Vagina (tissue), 2 donors: ENCODE measurements at regions not wholly inside any gene's neighbourhood (a gene's known extent, or its start where the extent isn't known, plus 50 kb on each side); places are given as distances from the start of the nearest gene placed in this dataset.

Experiments
- DNase-seq, 2 donors: peaks; one replicate each; pipeline ENCODE4 v3.0.0-alpha.2; 2017; ENCODE audit errors: extremely low spot score in 2 of 2
- H3K27ac ChIP-seq: fragments of 200-600 bp; sonication (generic); one replicate; pipeline ENCODE4 v1.5.1; 2019
- H3K27me3 ChIP-seq: fragments of 200-600 bp; sonication (generic); one replicate; pipeline ENCODE4 v1.5.1; 2019
- H3K36me3 ChIP-seq, 2 donors: fragments of 200-600 bp; sonication (generic); one replicate each; pipeline ENCODE4 v1.5.1; 2017 to 2019
- H3K4me1 ChIP-seq: fragments of 200-600 bp; sonication (generic); one replicate; pipeline ENCODE4 v1.5.1; 2019
- H3K4me3 ChIP-seq, 2 donors: fragments of 200-600 bp; sonication (generic); 1 replicate in 1 of 2; 2 replicates in 1 of 2; pipeline ENCODE4 v1.5.1; 2016 to 2019
- H3K9me3 ChIP-seq: fragments of 200-600 bp; sonication (generic); one replicate; pipeline ENCODE4 v1.5.1; 2019
- CTCF ChIP-seq, 3 experiments: fragments of 450-650 bp in 2 of 3; fragments of 200-600 bp in 1 of 3; sonication (generic) in 1 of 3; IDR thresholded peaks; one replicate each; pipeline ENCODE4 v1.5.1; 2017 to 2019; ENCODE audit warnings: antibody characterized with exemption in 3 of 3, mild to moderate bottlenecking in 2 of 3, moderate library complexity in 2 of 3
- POLR2A ChIP-seq, 2 donors: fragments of 450-650 bp; IDR thresholded peaks; one replicate each; pipeline ENCODE4 v1.6.1; 2017; ENCODE audit warnings: antibody characterized with exemption in 2 of 2, mild to moderate bottlenecking in 2 of 2, moderate library complexity in 2 of 2
- POLR2AphosphoS5 ChIP-seq, 2 donors: sonication (generic); formaldehyde crosslinking; IDR thresholded peaks; one replicate each; pipeline ENCODE4 v1.9.0; 2017; ENCODE audit warnings: antibody characterized with exemption in 2 of 2, mild to moderate bottlenecking in 2 of 2, low read depth in 1 of 2; ENCODE audit not compliant: insufficient read depth in 1 of 2
- intact Hi-C: fragments of 100-400 bp; cut with DNase I; formaldehyde crosslinking; loops from one replicate; pipeline ENCODE4 v1.15.1; 2023

GRCh38 chr10:32153252-32153651, 97.0 kb upstream of the KIF5B start:
- Histone ChIP-seq H3K27me3 (no peaks in the 10 kb centered on the region), H3K36me3 (no peaks in the 10 kb centered on the region), H3K27ac (no peak overlapping the region), H3K4me3 (no peak overlapping the region), H3K9me3 (no peaks in the 10 kb centered on the region), H3K4me1 (peaks cover 11% of the 10 kb centered on the region)
- no peak for DNase-seq
- TF ChIP-seq CTCF (IDR thresholded peaks at IDR 0.05): no peak
- TF ChIP-seq POLR2A (IDR thresholded peaks at IDR 0.05): no peak
- TF ChIP-seq POLR2AphosphoS5 (IDR thresholded peaks at IDR 0.05; ENCODE audit: insufficient read depth in 1 of 2, low read depth in 1 of 2): no peak
- intact Hi-C loops: no loop called here

GRCh38 chr10:32151871-32152270, 95.6 kb upstream of the KIF5B start:
- H3K9me3 ChIP-seq: no peaks in the 10 kb centered on the region
- H3K27ac ChIP-seq: no peak overlapping the region
- no peak overlapping the region for H3K4me3 ChIP-seq
- H3K4me1 ChIP-seq: peaks cover 11% of the 10 kb centered on the region
- no peaks in the 10 kb centered on the region for H3K27me3 ChIP-seq
- no peak for DNase-seq
- TF ChIP-seq POLR2AphosphoS5 (IDR thresholded peaks at IDR 0.05; ENCODE audit: insufficient read depth in 1 of 2, low read depth in 1 of 2): no peak
- no peak for TF ChIP-seq POLR2A (IDR thresholded peaks at IDR 0.05)
- TF ChIP-seq CTCF (IDR thresholded peaks at IDR 0.05): no peak
- intact Hi-C loops: no loop called here
- no peaks in the 10 kb centered on the region for H3K36me3 ChIP-seq

GRCh38 chr10:32150532-32151101, 94.4 kb upstream of the KIF5B start:
- no peak overlapping the region for H3K4me3 ChIP-seq
- no peaks in the 10 kb centered on the region for H3K27me3 ChIP-seq
- DNase-seq: no peak
- H3K27ac ChIP-seq: peak overlapping the region; percentile 0
- no peaks in the 10 kb centered on the region for H3K36me3 ChIP-seq
- no peaks in the 10 kb centered on the region for H3K9me3 ChIP-seq
- intact Hi-C loops: no loop called here
- H3K4me1 ChIP-seq: peaks cover 11% of the 10 kb centered on the region
- TF ChIP-seq CTCF (IDR thresholded peaks at IDR 0.05): no peak

- TF ChIP-seq POLR2AphosphoS5 (IDR thresholded peaks at IDR 0.05; ENCODE audit: insufficient read depth in 1 of 2, low read depth in 1 of 2): peak in 1 of 2 donors; percentile 76
- TF ChIP-seq CTCF (IDR thresholded peaks at IDR 0.05): no peak
- TF ChIP-seq POLR2A (IDR thresholded peaks at IDR 0.05): no peak
- Histone ChIP-seq H3K4me1 (peaks cover 11% of the 10 kb centered on the region), H3K27ac (peak overlapping the region; percentile 0), H3K4me3 (no peak overlapping the region), H3K36me3 (no peaks in the 10 kb centered on the region), H3K27me3 (no peaks in the 10 kb centered on the region), H3K9me3 (no peaks in the 10 kb centered on the region)
- intact Hi-C loops: no loop called here
- DNase-seq: peak in 1 of 2 donors; percentile 95
These were observed 93.2 kb upstream of the KIF5B start for GRCh38 chr10:32149252-32149955.

GRCh38 chr10:32148864-32149251, 92.6 kb upstream of the KIF5B start:
- TF ChIP-seq CTCF (IDR thresholded peaks at IDR 0.05): no peak
- no peak for TF ChIP-seq POLR2A (IDR thresholded peaks at IDR 0.05)
- intact Hi-C loops: no loop called here
- Histone ChIP-seq H3K27ac (peak overlapping the region; percentile 0), H3K4me3 (no peak overlapping the region), H3K9me3 (no peaks in the 10 kb centered on the region), H3K4me1 (peaks cover 11% of the 10 kb centered on the region), H3K27me3 (no peaks in the 10 kb centered on the region), H3K36me3 (no peaks in the 10 kb centered on the region)
- DNase-seq: no peak
